ENCODE measurements at regions not wholly inside any gene's neighbourhood (a gene's known extent, or its start where the extent isn't known, plus 50 kb on each side); places are given as distances from the start of the nearest gene placed in this dataset.
A peak's percentile ranks its signal among the peaks of the same experiment; 100 is the strongest.

GRCh38 chr4:135605076-135605475 is 1403.5 kb upstream of the PABPC4L start:
- DNase-seq (ENCODE audit: low read depth, low spot score): peak; percentile 3

- no peak for DNase-seq (ENCODE audit: low read depth, low spot score)
Observed at GRCh38 chr4:135604531-135604930, 1402.9 kb upstream of the PABPC4L start.

- no peak for DNase-seq (ENCODE audit: low read depth, low spot score)
Observed at GRCh38 chr4:135601351-135601750, 1399.8 kb upstream of the PABPC4L start.

- DNase-seq (ENCODE audit: low read depth, low spot score): no peak
Observed at GRCh38 chr4:135598151-135598550, 1396.6 kb upstream of the PABPC4L start.

- DNase-seq (ENCODE audit: low read depth, low spot score): no peak
Observed at GRCh38 chr4:135594521-135594920, 1392.9 kb upstream of the PABPC4L start.

GRCh38 chr4:135575041-135575440 is 1373.5 kb upstream of the PABPC4L start:
- no peak for DNase-seq (ENCODE audit: low read depth, low spot score)

GRCh38 chr4:135573251-135573650 is 1371.7 kb upstream of the PABPC4L start:
- DNase-seq (ENCODE audit: low read depth, low spot score): no peak

GRCh38 chr4:135564090-135564489 is 1362.5 kb upstream of the PABPC4L start:
- DNase-seq (ENCODE audit: low read depth, low spot score): no peak

- no peak for DNase-seq (ENCODE audit: low read depth, low spot score)
Observed at GRCh38 chr4:135553213-135553612, 1351.6 kb upstream of the PABPC4L start.

- no peak for DNase-seq (ENCODE audit: low read depth, low spot score)
Observed at GRCh38 chr4:135552131-135552530, 1350.5 kb upstream of the PABPC4L start.

- DNase-seq (ENCODE audit: low read depth, low spot score): no peak
Observed at GRCh38 chr4:135548711-135549110, 1347.1 kb upstream of the PABPC4L start.

GRCh38 chr4:135545616-135546317 is 1344.2 kb upstream of the PABPC4L start:
- no peak for DNase-seq (ENCODE audit: low read depth, low spot score)

- no peak for DNase-seq (ENCODE audit: low read depth, low spot score)
Observed at GRCh38 chr4:135538698-135539097, 1337.1 kb upstream of the PABPC4L start.

- no peak for DNase-seq (ENCODE audit: low read depth, low spot score)
Observed at GRCh38 chr4:135533053-135533452, 1331.5 kb upstream of the PABPC4L start.

- DNase-seq (ENCODE audit: low read depth, low spot score): no peak
Observed at GRCh38 chr4:135532132-135532531, 1330.5 kb upstream of the PABPC4L start.

- DNase-seq (ENCODE audit: low read depth, low spot score): no peak
Observed at GRCh38 chr4:135515295-135515694, 1313.7 kb upstream of the PABPC4L start.

- DNase-seq (ENCODE audit: low read depth, low spot score): no peak
Observed at GRCh38 chr4:135510582-135510981, 1309.0 kb upstream of the PABPC4L start.

GRCh38 chr4:135508006-135508714 is 1306.6 kb upstream of the PABPC4L start:
- DNase-seq (ENCODE audit: low read depth, low spot score): no peak

- no peak for DNase-seq (ENCODE audit: low read depth, low spot score)
Observed at GRCh38 chr4:135497563-135498152, 1296.1 kb upstream of the PABPC4L start.

GRCh38 chr4:135492439-135492838 is 1290.8 kb upstream of the PABPC4L start:
- no peak for DNase-seq (ENCODE audit: low read depth, low spot score)

- DNase-seq (ENCODE audit: low read depth, low spot score): no peak
Observed at GRCh38 chr4:135485371-135485770, 1283.8 kb upstream of the PABPC4L start.

GRCh38 chr4:135476272-135476671 is 1274.7 kb upstream of the PABPC4L start:
- DNase-seq (ENCODE audit: low read depth, low spot score): no peak

GRCh38 chr4:135464311-135464710 is 1262.7 kb upstream of the PABPC4L start:
- DNase-seq (ENCODE audit: low read depth, low spot score): no peak
